ENCODE measurements at regions not wholly inside any gene's neighbourhood (a gene's known extent, or its start where the extent isn't known, plus 50 kb on each side); places are given as distances from the start of the nearest gene placed in this dataset.

DNA sequence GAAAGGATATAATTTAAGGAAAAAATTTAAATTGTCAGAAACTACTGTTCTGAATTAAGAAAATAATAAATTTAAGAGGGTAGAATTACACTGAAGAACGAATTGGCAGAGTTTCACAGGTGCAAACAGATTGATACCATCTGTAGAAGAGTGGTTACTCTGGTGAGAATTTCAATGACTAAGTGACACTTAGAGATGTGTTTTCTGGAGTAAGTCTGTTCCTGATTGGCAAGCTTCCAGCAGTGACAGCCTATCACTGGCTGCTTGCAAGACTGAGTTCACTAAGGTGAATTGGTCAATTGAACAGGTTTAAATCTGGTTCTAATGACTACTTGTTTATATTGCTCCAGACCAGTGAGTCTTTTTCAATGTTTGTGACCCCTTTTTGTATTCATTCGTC lies 838.2 kb upstream of the RGS18 start:
- no peak for TF ChIP-seq KAT7 (CRISPR knock-in tag; IDR thresholded peaks at IDR 0.05; ENCODE audit: borderline replicate concordance)
- Mint-ChIP-seq H3K36me3 (no peaks in the 10 kb centered on the region), H3K4me3 (no peak overlapping the region), H3K27ac (no peak overlapping the region), H3K9me3 (no peaks in the 10 kb centered on the region), H3K27me3 (ENCODE audit: low read depth) (no peaks in the 10 kb centered on the region), H3K4me1 (no peaks in the 10 kb centered on the region)
- ChIA-PET CTCF (no interaction called here), POLR2A (no interaction called here)
- DNase-seq (ENCODE audit: low spot score) (no peak), ATAC-seq (no peak)

GRCh38 chr1:191327868-191328267 lies 830.4 kb upstream of the RGS18 start:
- Mint-ChIP-seq H3K4me1 (no peaks in the 10 kb centered on the region), H3K36me3 (no peaks in the 10 kb centered on the region), H3K4me3 (no peak overlapping the region), H3K27ac (no peak overlapping the region), H3K9me3 (no peaks in the 10 kb centered on the region), H3K27me3 (ENCODE audit: low read depth) (no peaks in the 10 kb centered on the region)
- CTCF ChIA-PET, result no interaction called here
- DNase-seq (ENCODE audit: low spot score) (no peak), ATAC-seq (no peak)
- TF ChIP-seq E2F5 (CRISPR knock-in tag; IDR thresholded peaks at IDR 0.05), result no peak
- no peak for TF ChIP-seq FOXP1 (CRISPR knock-in tag; IDR thresholded peaks at IDR 0.05; ENCODE audit: borderline replicate concordance)
- no peak for TF ChIP-seq KAT7 (CRISPR knock-in tag; IDR thresholded peaks at IDR 0.05; ENCODE audit: borderline replicate concordance)
- no peak for TF ChIP-seq TEAD1 (CRISPR knock-in tag; IDR thresholded peaks at IDR 0.05)
- POLR2A ChIA-PET, result no interaction called here

DNA sequence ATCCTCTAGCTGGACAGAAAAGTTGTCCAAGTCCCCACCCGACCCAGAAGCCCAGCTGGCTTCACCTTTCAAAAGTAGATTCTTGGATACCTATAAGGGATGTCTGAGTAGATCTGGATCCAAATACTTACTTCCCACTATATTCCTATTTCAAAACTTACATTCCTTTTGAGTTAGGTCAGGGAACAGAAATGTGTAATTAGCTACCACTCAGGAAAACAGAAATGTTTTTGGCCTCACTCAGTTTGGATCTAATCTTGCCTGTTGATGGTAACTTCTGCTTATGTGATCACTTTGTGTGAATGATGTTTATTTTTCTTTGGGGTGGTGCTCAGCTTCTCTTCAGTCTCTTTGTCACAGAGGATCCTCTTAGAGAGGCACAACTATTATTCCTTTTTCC lies 814.4 kb upstream of the RGS18 start:
- TF ChIP-seq, protein P1, sequence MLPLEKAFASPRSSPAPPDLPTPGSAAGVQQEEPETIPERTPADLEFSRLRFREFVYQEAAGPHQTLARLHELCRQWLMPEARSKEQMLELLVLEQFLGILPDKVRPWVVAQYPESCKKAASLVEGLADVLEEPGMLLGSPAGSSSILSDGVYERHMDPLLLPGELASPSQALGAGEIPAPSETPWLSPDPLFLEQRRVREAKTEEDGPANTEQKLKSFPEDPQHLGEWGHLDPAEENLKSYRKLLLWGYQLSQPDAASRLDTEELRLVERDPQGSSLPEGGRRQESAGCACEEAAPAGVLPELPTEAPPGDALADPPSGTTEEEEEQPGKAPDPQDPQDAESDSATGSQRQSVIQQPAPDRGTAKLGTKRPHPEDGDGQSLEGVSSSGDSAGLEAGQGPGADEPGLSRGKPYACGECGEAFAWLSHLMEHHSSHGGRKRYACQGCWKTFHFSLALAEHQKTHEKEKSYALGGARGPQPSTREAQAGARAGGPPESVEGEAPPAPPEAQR (CRISPR knock-in tag; IDR thresholded peaks at IDR 0.05), result no peak
- no peak for TF ChIP-seq ZNF281 (CRISPR knock-in tag; IDR thresholded peaks at IDR 0.05)
- CTCF ChIA-PET, result no interaction called here
- H3K9me3 Mint-ChIP-seq, result peaks cover 17% of the 10 kb centered on the region
- ATAC-seq (no peak), DNase-seq (ENCODE audit: low spot score) (no peak)
- H3K4me3 Mint-ChIP-seq, result no peak overlapping the region
- H3K27me3 Mint-ChIP-seq (ENCODE audit: low read depth), result no peaks in the 10 kb centered on the region
- POLR2A ChIA-PET, result no interaction called here
- no peak overlapping the region; the same call in 1 of the 2 replicates for H3K27ac Mint-ChIP-seq
- no peaks in the 10 kb centered on the region for H3K4me1 Mint-ChIP-seq
- H3K36me3 Mint-ChIP-seq, result peaks cover 10% of the 10 kb centered on the region

GRCh38 chr1:191346381-191346780 lies 811.9 kb upstream of the RGS18 start:
- H3K27ac Mint-ChIP-seq, result no peak overlapping the region
- CTCF ChIA-PET, result no interaction called here
- ATAC-seq (no peak), DNase-seq (ENCODE audit: low spot score) (no peak)
- H3K27me3 Mint-ChIP-seq (ENCODE audit: low read depth), result no peaks in the 10 kb centered on the region
- peaks cover 17% of the 10 kb centered on the region for H3K9me3 Mint-ChIP-seq
- H3K4me3 Mint-ChIP-seq, result no peak overlapping the region
- H3K36me3 Mint-ChIP-seq, result peaks cover 10% of the 10 kb centered on the region
- TF ChIP-seq JAZF1 (CRISPR knock-in tag; IDR thresholded peaks at IDR 0.05) (no peak), ZNF138 (CRISPR knock-in tag; conservative IDR thresholded peaks at IDR 0.05) (no peak), FOXK1 (CRISPR knock-in tag; IDR thresholded peaks at IDR 0.05) (no peak), ESRRA (CRISPR knock-in tag; IDR thresholded peaks at IDR 0.05; ENCODE audit: borderline replicate concordance) (no peak), ZNF263 (CRISPR knock-in tag; IDR thresholded peaks at IDR 0.05; ENCODE audit: low read depth) (no peak), TEAD4 (CRISPR knock-in tag; IDR thresholded peaks at IDR 0.05) (no peak), ZNF671 (CRISPR knock-in tag; IDR thresholded peaks at IDR 0.05) (no peak), KAT7 (CRISPR knock-in tag; IDR thresholded peaks at IDR 0.05; ENCODE audit: borderline replicate concordance) (no peak)
- TF ChIP-seq, protein P2, sequence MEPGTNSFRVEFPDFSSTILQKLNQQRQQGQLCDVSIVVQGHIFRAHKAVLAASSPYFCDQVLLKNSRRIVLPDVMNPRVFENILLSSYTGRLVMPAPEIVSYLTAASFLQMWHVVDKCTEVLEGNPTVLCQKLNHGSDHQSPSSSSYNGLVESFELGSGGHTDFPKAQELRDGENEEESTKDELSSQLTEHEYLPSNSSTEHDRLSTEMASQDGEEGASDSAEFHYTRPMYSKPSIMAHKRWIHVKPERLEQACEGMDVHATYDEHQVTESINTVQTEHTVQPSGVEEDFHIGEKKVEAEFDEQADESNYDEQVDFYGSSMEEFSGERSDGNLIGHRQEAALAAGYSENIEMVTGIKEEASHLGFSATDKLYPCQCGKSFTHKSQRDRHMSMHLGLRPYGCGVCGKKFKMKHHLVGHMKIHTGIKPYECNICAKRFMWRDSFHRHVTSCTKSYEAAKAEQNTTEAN (CRISPR knock-in tag; IDR thresholded peaks at IDR 0.05), result no peak
- TF ChIP-seq, protein P3, sequence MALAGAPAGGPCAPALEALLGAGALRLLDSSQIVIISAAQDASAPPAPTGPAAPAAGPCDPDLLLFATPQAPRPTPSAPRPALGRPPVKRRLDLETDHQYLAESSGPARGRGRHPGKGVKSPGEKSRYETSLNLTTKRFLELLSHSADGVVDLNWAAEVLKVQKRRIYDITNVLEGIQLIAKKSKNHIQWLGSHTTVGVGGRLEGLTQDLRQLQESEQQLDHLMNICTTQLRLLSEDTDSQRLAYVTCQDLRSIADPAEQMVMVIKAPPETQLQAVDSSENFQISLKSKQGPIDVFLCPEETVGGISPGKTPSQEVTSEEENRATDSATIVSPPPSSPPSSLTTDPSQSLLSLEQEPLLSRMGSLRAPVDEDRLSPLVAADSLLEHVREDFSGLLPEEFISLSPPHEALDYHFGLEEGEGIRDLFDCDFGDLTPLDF (CRISPR knock-in tag; IDR thresholded peaks at IDR 0.05), result no peak
- POLR2A ChIA-PET, result no interaction called here
- H3K4me1 Mint-ChIP-seq, result no peaks in the 10 kb centered on the region
